ENCODE measurements at regions not wholly inside any gene's neighbourhood (a gene's known extent, or its start where the extent isn't known, plus 50 kb on each side); places are given as distances from the start of the nearest gene placed in this dataset.

DNA sequence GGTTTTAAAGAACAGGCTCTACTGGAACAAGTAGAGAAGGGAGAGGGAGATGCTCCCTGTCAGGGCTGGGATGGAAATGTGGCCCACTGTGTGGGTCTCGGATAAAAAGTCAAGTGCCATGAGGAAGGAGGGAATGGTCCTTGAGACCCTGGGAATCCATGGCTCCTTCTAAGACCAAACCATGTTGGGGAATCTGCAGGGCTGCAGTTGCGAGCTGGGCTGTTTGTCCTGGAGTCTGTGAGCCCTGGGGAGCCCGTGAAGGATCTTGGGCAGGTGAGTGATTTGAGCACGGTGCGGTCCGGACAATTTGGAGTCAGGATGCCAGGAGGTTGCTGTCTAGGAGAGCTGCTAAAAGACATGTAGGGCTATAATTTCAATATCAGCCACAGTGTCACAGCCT lies 359.4 kb downstream of the FGF9 start:
- no peaks in the 10 kb centered on the region for H3K4me1 ChIP-seq
- TF ChIP-seq, protein P1, sequence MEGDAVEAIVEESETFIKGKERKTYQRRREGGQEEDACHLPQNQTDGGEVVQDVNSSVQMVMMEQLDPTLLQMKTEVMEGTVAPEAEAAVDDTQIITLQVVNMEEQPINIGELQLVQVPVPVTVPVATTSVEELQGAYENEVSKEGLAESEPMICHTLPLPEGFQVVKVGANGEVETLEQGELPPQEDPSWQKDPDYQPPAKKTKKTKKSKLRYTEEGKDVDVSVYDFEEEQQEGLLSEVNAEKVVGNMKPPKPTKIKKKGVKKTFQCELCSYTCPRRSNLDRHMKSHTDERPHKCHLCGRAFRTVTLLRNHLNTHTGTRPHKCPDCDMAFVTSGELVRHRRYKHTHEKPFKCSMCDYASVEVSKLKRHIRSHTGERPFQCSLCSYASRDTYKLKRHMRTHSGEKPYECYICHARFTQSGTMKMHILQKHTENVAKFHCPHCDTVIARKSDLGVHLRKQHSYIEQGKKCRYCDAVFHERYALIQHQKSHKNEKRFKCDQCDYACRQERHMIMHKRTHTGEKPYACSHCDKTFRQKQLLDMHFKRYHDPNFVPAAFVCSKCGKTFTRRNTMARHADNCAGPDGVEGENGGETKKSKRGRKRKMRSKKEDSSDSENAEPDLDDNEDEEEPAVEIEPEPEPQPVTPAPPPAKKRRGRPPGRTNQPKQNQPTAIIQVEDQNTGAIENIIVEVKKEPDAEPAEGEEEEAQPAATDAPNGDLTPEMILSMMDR (IDR thresholded peaks at IDR 0.05), result no peak
- no peak for TF ChIP-seq POLR2A (IDR thresholded peaks at IDR 0.05)
- H3K27ac ChIP-seq, result no peak overlapping the region
- WGBS, 2 donors, result 89 to 90% methylated on average over 6 of the region's 6 CpGs
- intact Hi-C loops (cut with DNase I; ENCODE audit: low total_unique reads), result no loop called here
- no peaks in the 10 kb centered on the region for H3K36me3 ChIP-seq (ENCODE audit: low read depth, missing control alignments)
- no peak overlapping the region for H3K4me3 ChIP-seq
- H3K9me3 ChIP-seq, result no peaks in the 10 kb centered on the region
- no peaks in the 10 kb centered on the region for H3K27me3 ChIP-seq
- DNase-seq, result no peak

DNA sequence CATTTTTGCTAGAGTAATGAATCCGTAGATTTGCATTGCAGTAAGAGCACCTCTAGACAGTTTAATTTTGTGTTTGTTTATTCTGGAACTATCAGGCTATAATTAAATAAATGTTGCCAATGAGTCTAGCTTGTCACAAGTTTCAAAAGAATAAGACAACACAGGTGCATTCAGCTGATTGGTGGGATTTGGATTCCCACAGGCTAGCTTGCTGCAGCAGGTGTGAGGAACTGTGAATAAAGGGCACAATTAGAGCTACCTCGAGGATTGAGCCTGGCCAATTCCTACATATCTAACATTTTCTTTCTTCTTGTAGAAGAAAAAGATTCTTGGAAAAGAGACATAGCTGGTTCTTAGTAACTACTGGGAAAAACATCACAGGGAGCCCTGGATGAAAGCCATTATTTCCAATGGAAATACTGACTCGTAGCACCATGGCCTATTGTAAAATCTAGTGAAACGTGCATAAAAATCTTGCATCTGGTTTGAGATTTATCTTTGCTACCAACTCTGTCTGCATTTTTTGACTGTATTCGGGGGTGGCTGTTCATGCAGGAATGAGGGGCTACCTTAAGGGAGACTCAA lies 360.9 kb downstream of the FGF9 start:
- intact Hi-C loops (cut with DNase I; ENCODE audit: low total_unique reads), result no loop called here
- no peak for DNase-seq
- whole genome bisulfite sequencing, 2 donors, result 50 to 64% methylated on average over 5 of the region's 5 CpGs

GRCh38 chr13:22032905-22033304 lies 362.0 kb downstream of the FGF9 start:
- no peak overlapping the region for H3K4me3 ChIP-seq
- TF ChIP-seq, protein P1 (IDR thresholded peaks at IDR 0.05), result no peak
- no peak for TF ChIP-seq POLR2A (IDR thresholded peaks at IDR 0.05)
- H3K36me3 ChIP-seq (ENCODE audit: low read depth, missing control alignments), result no peaks in the 10 kb centered on the region
- 90 to 92% methylated on average over 6 of the region's 6 CpGs for WGBS, 2 donors
- H3K9me3 ChIP-seq, result no peaks in the 10 kb centered on the region
- no peaks in the 10 kb centered on the region for H3K27me3 ChIP-seq
- no peak overlapping the region for H3K27ac ChIP-seq
- no peak for DNase-seq
- intact Hi-C loops (cut with DNase I; ENCODE audit: low total_unique reads), result no loop called here
- no peaks in the 10 kb centered on the region for H3K4me1 ChIP-seq

More for the DNA sequence above, 360.9 kb downstream of the FGF9 start:
- no peak overlapping the region for H3K27ac ChIP-seq
- H3K4me1 ChIP-seq, result no peaks in the 10 kb centered on the region
- no peaks in the 10 kb centered on the region for H3K36me3 ChIP-seq (ENCODE audit: low read depth, missing control alignments)
- no peaks in the 10 kb centered on the region for H3K9me3 ChIP-seq
- no peak for TF ChIP-seq POLR2A (IDR thresholded peaks at IDR 0.05)
- TF ChIP-seq, protein P1 (IDR thresholded peaks at IDR 0.05), result no peak
- H3K4me3 ChIP-seq, result no peak overlapping the region
- no peaks in the 10 kb centered on the region for H3K27me3 ChIP-seq

GRCh38 chr13:22039961-22040360 lies 369.1 kb downstream of the FGF9 start:
- Histone ChIP-seq H3K27ac (no peak overlapping the region), H3K4me3 (no peak overlapping the region), H3K27me3 (no peaks in the 10 kb centered on the region), H3K9me3 (no peaks in the 10 kb centered on the region), H3K4me1 (no peaks in the 10 kb centered on the region), H3K36me3 (ENCODE audit: low read depth, missing control alignments) (no peaks in the 10 kb centered on the region)
- intact Hi-C loops (cut with DNase I; ENCODE audit: low total_unique reads), result no loop called here
- no peak for TF ChIP-seq POLR2A (IDR thresholded peaks at IDR 0.05)
- TF ChIP-seq, protein P1 (IDR thresholded peaks at IDR 0.05), result no peak
- no peak for DNase-seq

GRCh38 chr13:22040810-22041364 lies 370.0 kb downstream of the FGF9 start:
- DNase-seq, result peak; percentile 49
- H3K9me3 ChIP-seq, result no peaks in the 10 kb centered on the region
- no peaks in the 10 kb centered on the region for H3K4me1 ChIP-seq
- TF ChIP-seq POLR2A (IDR thresholded peaks at IDR 0.05), result no peak
- TF ChIP-seq, protein P1 (IDR thresholded peaks at IDR 0.05), result no peak
- no peaks in the 10 kb centered on the region for H3K27me3 ChIP-seq
- H3K27ac ChIP-seq, result no peak overlapping the region
- H3K36me3 ChIP-seq (ENCODE audit: low read depth, missing control alignments), result no peaks in the 10 kb centered on the region
- intact Hi-C loops (cut with DNase I; ENCODE audit: low total_unique reads), result no loop called here
- peak overlapping the region; percentile 44 to 48 for H3K4me3 ChIP-seq
- 49 to 78% methylated on average over 14 to 23 of the region's 23 CpGs for whole genome bisulfite sequencing, 2 donors

Measured in testis (tissue), 2 donors.